ENCODE measurements at regions not wholly inside any gene's neighbourhood (a gene's known extent, or its start where the extent isn't known, plus 50 kb on each side); places are given as distances from the start of the nearest gene placed in this dataset.

- Histone ChIP-seq H3K9ac (ENCODE audit: control insufficient read depth, insufficient read depth, low read length) (no peak overlapping the region), H3K9me3 (replicated peaks; ENCODE audit: control insufficient read depth, insufficient read depth, low read length) (no peaks in the 10 kb centered on the region), H3K4me1 (ENCODE audit: control insufficient read depth, insufficient read depth, low read length) (no peaks in the 10 kb centered on the region), H3K79me2 (ENCODE audit: control insufficient read depth, insufficient read depth, low read length) (no peaks in the 10 kb centered on the region), H3K4me3 (no peak overlapping the region), H3K4me2 (ENCODE audit: control insufficient read depth, insufficient read depth) (no peak overlapping the region), H3K27me3 (replicated peaks in 1 of 2; ENCODE audit: control insufficient read depth in 2 of 2, insufficient read depth in 2 of 2, low read length in 1 of 2) (no peaks in the 10 kb centered on the region), H3K27ac (ENCODE audit: control insufficient read depth, insufficient read depth) (no peak overlapping the region), H4K20me1 (ENCODE audit: control insufficient read depth, insufficient read depth) (no peaks in the 10 kb centered on the region), H2AFZ (ENCODE audit: control insufficient read depth, low read depth, low read length) (no peak overlapping the region), H3K36me3 (ENCODE audit: control insufficient read depth in 2 of 2, insufficient read depth in 2 of 2, low read length in 1 of 2) (no peaks in the 10 kb centered on the region)
- intact Hi-C loops (cut with micrococcal nuclease; ENCODE audit: unreplicated experiment) = no loop called here
- RAD21 ChIA-PET (ENCODE audit: unreplicated experiment) = no interaction called here
- DNase-seq (ENCODE audit: low read depth, low spot score) (no peak), ATAC-seq (no peak), FAIRE-seq (no peak)
- POLR2A ChIA-PET = interaction anchor here (0.7 kb wide), 2 partner anchors 136 to 1384 kb away, joined by 4 to 13 read pairs; no protein-coding TSS in a partner anchor
- CTCF ChIA-PET = no interaction called here
- in situ Hi-C loops (cut with MboI) = no loop called here
- SMC1A ChIA-PET (ENCODE audit: uncharacterized antibody, unreplicated experiment) = no interaction called here
- 0% methylated on average over 2 of the region's 2 CpGs for WGBS (ENCODE audit: insufficient coverage, insufficient replicate concordance, low lambda C conversion rate, missing lambda C conversion rate)
- BruUV-seq (replicated peaks) = no TSS peak
- TF ChIP-seq SMAD1 (IDR thresholded peaks at IDR 0.05; ENCODE audit: low read depth, partially characterized antibody) (no peak), MEF2A (IDR thresholded peaks at IDR 0.05; ENCODE audit: insufficient read depth, low read depth, low read length) (no peak), IRF5 (IDR thresholded peaks at IDR 0.05; ENCODE audit: borderline replicate concordance) (no peak), SMC3 (IDR thresholded peaks at IDR 0.05; ENCODE audit: borderline replicate concordance, low read length) (no peak), ZBTB11 (CRISPR knock-in tag; IDR thresholded peaks at IDR 0.05) (no peak), ZNF207 (IDR thresholded peaks at IDR 0.05; ENCODE audit: borderline replicate concordance) (no peak), RAD21 (IDR thresholded peaks at IDR 0.05; ENCODE audit: insufficient read depth, low read depth, low read length) (no peak)
Measured at GRCh38 chr10:29056729-29057128, 232.1 kb upstream of the LYZL1 start.

Measured in GM12878 (cell line).